Astrocyte (in vitro differentiated cells and primary cell): ENCODE measurements at regions not wholly inside any gene's neighbourhood (a gene's known extent, or its start where the extent isn't known, plus 50 kb on each side); places are given as distances from the start of the nearest gene placed in this dataset.

Experiments used
- DNase-seq: peaks from one replicate; pipeline ENCODE4 v3.0.0-alpha.2; 2010; ENCODE audit warnings: low read depth
- FAIRE-seq: peaks from 2 replicates; lab custom pipeline; 2011; peaks lifted over from hg19 to GRCh38; lab: Jason Lieb, UNC
- H2AFZ ChIP-seq: 2 replicates; pipeline ENCODE4 v1.6.0; 2012; ENCODE audit warnings: low read depth, low read length, inconsistent platforms
- H3K27ac ChIP-seq: 2 replicates; pipeline ENCODE4 v1.5.1; 2011; ENCODE audit warnings: low read depth, low read length, inconsistent platforms
- H3K27me3 ChIP-seq: 2 replicates; pipeline ENCODE4 v1.6.0; 2011; ENCODE audit warnings: low read length, inconsistent platforms; ENCODE audit not compliant: insufficient read depth
- H3K36me3 ChIP-seq: 2 replicates; pipeline ENCODE4 v1.5.1; 2011; ENCODE audit warnings: low read length, inconsistent platforms; ENCODE audit not compliant: insufficient read depth
- H3K4me1 ChIP-seq: 2 replicates; pipeline ENCODE4 v1.5.1; 2011; ENCODE audit warnings: low read length, inconsistent platforms; ENCODE audit not compliant: insufficient read depth
- H3K4me2 ChIP-seq: 2 replicates; pipeline ENCODE4 v1.6.0; 2012; ENCODE audit warnings: low read length, inconsistent platforms
- H3K4me3 ChIP-seq: 2 replicates; pipeline ENCODE4 v1.5.1; 2011; ENCODE audit warnings: low read depth, mild to moderate bottlenecking, low read length, inconsistent platforms; ENCODE audit not compliant: insufficient read depth
- H3K79me2 ChIP-seq: 2 replicates; pipeline ENCODE4 v1.6.0; 2012; ENCODE audit warnings: mild to moderate bottlenecking, low read length, inconsistent platforms; ENCODE audit not compliant: insufficient read depth
- H3K9ac ChIP-seq: 2 replicates; pipeline ENCODE4 v1.6.0; 2012; ENCODE audit warnings: mild to moderate bottlenecking, low read length, inconsistent platforms
- H3K9me3 ChIP-seq: 2 replicates; pipeline ENCODE4 v1.5.1; 2012; ENCODE audit warnings: low read depth, mild to moderate bottlenecking, low read length, inconsistent platforms; ENCODE audit not compliant: insufficient read depth
- H4K20me1 ChIP-seq: 2 replicates; pipeline ENCODE4 v1.6.0; 2012; ENCODE audit warnings: low read length, inconsistent platforms; ENCODE audit not compliant: insufficient read depth
- H3K27ac Mint-ChIP-seq: one replicate; pipeline ENCODE4 v1.8.0; 2021; ENCODE audit warnings: mild to moderate bottlenecking, mixed read lengths; ENCODE audit not compliant: unreplicated experiment
- H3K27me3 Mint-ChIP-seq: one replicate; pipeline ENCODE4 v1.8.0; 2021; ENCODE audit warnings: low read depth, mixed read lengths; ENCODE audit not compliant: unreplicated experiment
- H3K36me3 Mint-ChIP-seq: one replicate; pipeline ENCODE4 v1.8.0; 2021; ENCODE audit warnings: low read depth, mixed read lengths; ENCODE audit not compliant: unreplicated experiment
- H3K4me1 Mint-ChIP-seq: one replicate; pipeline ENCODE4 v1.8.0; 2021; ENCODE audit warnings: low read depth, mixed read lengths; ENCODE audit not compliant: unreplicated experiment
- H3K4me3 Mint-ChIP-seq: one replicate; pipeline ENCODE4 v1.8.0; 2021; ENCODE audit warnings: mild to moderate bottlenecking, moderate library complexity, mixed read lengths; ENCODE audit not compliant: unreplicated experiment
- H3K9me3 Mint-ChIP-seq: one replicate; pipeline ENCODE4 v1.8.0; 2021; ENCODE audit warnings: mild to moderate bottlenecking, mixed read lengths; ENCODE audit not compliant: unreplicated experiment
- CTCF ChIP-seq: IDR thresholded peaks from 2 replicates; pipeline ENCODE4 v1.5.1; 2011; ENCODE audit warnings: low read depth, mild to moderate bottlenecking, inconsistent platforms, low read length, moderate library complexity; ENCODE audit not compliant: insufficient read depth
- EZH2 ChIP-seq: IDR thresholded peaks from 2 replicates; pipeline ENCODE4 v1.6.1; 2012; ENCODE audit warnings: mild to moderate bottlenecking, low read length, inconsistent platforms; ENCODE audit not compliant: insufficient read depth

- Histone ChIP-seq H3K27ac (no peak overlapping the region), H4K20me1 (no peaks in the 10 kb centered on the region), H3K4me3 (no peak overlapping the region), H3K9ac (no peak overlapping the region), H3K4me2 (no peak overlapping the region), H3K9me3 (no peaks in the 10 kb centered on the region), H3K27me3 (no peaks in the 10 kb centered on the region), H3K4me1 (no peaks in the 10 kb centered on the region), H2AFZ (no peak overlapping the region), H3K79me2 (no peaks in the 10 kb centered on the region), H3K36me3 (no peaks in the 10 kb centered on the region)
- no peaks in the 10 kb centered on the region for H3K27me3 Mint-ChIP-seq
- no peaks in the 10 kb centered on the region for H3K4me1 Mint-ChIP-seq
- H3K4me3 Mint-ChIP-seq, result no peak overlapping the region
- TF ChIP-seq EZH2 (no peak), CTCF (no peak)
- FAIRE-seq (no peak), DNase-seq (no peak)
- no peak overlapping the region for H3K27ac Mint-ChIP-seq
- H3K9me3 Mint-ChIP-seq, result peaks cover 3% of the 10 kb centered on the region
- H3K36me3 Mint-ChIP-seq, result no peaks in the 10 kb centered on the region
These were observed 252.9 kb upstream of the CDH8 start for GRCh38 chr16:62288990-62289629.

- no peaks in the 10 kb centered on the region for H3K9me3 Mint-ChIP-seq
- no peak overlapping the region for H3K4me3 Mint-ChIP-seq
- no peak for FAIRE-seq
These were observed 244.3 kb upstream of the CDH8 start for GRCh38 chr16:62280506-62280905.

More at GRCh38 chr16:62280506-62280905, 244.3 kb upstream of the CDH8 start:
- no peaks in the 10 kb centered on the region for H4K20me1 ChIP-seq
- H3K27me3 ChIP-seq, result no peaks in the 10 kb centered on the region
- H3K27ac ChIP-seq, result no peak overlapping the region
- Mint-ChIP-seq H3K27me3 (no peaks in the 10 kb centered on the region), H3K4me1 (no peaks in the 10 kb centered on the region), H3K27ac (no peak overlapping the region), H3K36me3 (no peaks in the 10 kb centered on the region)
- H3K4me2 ChIP-seq, result no peak overlapping the region
- no peaks in the 10 kb centered on the region for H3K79me2 ChIP-seq
- no peak overlapping the region for H3K4me3 ChIP-seq
- H2AFZ ChIP-seq, result no peak overlapping the region
- DNase-seq, result no peak
- no peaks in the 10 kb centered on the region for H3K9me3 ChIP-seq
- no peak overlapping the region for H3K9ac ChIP-seq
- TF ChIP-seq EZH2, result no peak
- TF ChIP-seq CTCF, result no peak
- H3K4me1 ChIP-seq, result no peaks in the 10 kb centered on the region
- no peaks in the 10 kb centered on the region for H3K36me3 ChIP-seq
